BJ (cell line): ENCODE measurements at regions not wholly inside any gene's neighbourhood (a gene's known extent, or its start where the extent isn't known, plus 50 kb on each side); places are given as distances from the start of the nearest gene placed in this dataset.

Experiments used
- CTCF ChIA-PET: fragments of 350-600 bp; formaldehyde crosslinking; extraction: SDS; loops from one replicate; lab custom pipeline; 2021; ENCODE audit warnings: antibody characterized with exemption, inconsistent platforms; lab: Yijun Ruan, JAX
- POLR2A ChIA-PET: fragments of 300-600 bp; sonication (Branson Sonifier 250); formaldehyde crosslinking; extraction: SDS; loops from one replicate; lab custom pipeline; 2021; ENCODE audit warnings: antibody characterized with exemption; lab: Charles Lee
- DNase-seq: peaks from one replicate; pipeline ENCODE4 v3.0.0-alpha.2; 2011; ENCODE audit warnings: low read depth
- H3K27me3 ChIP-seq: 2 replicates; pipeline ENCODE4 v1.6.0; 2011; ENCODE audit warnings: low read length; ENCODE audit not compliant: control insufficient read depth, insufficient read depth
- H3K36me3 ChIP-seq: 2 replicates; pipeline ENCODE4 v1.5.1; 2011; ENCODE audit warnings: low read length; ENCODE audit not compliant: control insufficient read depth, insufficient read depth
- H3K4me3 ChIP-seq: 2 replicates; pipeline ENCODE4 v1.5.1; 2011; ENCODE audit warnings: low read depth, mild to moderate bottlenecking, control low read depth, low read length
- TF ChIP-seq, protein P1 (sequence below): IDR thresholded peaks from 2 replicates; pipeline ENCODE4 v1.5.1; 2011; ENCODE audit warnings: low read depth, mild to moderate bottlenecking, control low read depth, inconsistent platforms, low read length, moderate library complexity; ENCODE audit not compliant: insufficient read depth

DNA sequence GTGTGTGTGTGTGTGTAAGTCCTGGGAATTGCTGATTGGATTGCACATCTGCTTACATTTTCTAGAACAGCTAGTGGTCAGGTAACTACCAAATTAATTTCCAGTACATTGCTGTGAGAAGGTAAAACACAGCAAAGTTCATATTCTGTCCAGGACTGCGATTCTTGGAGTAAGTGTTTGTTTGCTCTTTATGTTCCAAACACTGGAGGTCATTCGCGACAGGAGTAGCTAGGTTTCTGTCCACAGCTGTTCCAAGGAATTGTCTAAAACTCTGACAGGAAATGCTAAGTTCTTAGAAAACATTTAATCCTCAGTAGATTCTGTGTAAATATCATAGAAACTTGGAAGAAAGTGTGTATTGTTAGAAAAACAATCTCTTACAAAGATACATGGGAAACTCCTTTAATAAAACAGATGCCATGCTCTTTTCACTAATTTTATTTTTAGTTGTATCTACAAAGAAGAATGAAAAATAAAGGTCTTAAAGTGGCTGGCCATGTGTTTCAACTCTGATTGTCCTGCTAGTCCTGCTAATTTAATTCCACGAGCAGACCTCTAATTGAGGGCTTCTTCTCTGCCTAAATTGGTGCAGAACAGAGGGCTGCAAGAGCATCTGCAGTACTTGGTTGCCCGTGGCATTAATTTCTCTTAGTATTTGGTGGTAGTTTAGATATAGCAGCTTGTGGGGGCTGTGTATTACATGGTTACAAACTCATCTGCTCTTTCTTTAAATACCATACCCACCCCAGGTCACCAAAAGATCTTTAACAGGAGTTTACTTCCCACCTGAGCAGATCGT lies 464.5 kb downstream of the RASEF start:
- DNase-seq: no peak
- TF ChIP-seq, protein P1, sequence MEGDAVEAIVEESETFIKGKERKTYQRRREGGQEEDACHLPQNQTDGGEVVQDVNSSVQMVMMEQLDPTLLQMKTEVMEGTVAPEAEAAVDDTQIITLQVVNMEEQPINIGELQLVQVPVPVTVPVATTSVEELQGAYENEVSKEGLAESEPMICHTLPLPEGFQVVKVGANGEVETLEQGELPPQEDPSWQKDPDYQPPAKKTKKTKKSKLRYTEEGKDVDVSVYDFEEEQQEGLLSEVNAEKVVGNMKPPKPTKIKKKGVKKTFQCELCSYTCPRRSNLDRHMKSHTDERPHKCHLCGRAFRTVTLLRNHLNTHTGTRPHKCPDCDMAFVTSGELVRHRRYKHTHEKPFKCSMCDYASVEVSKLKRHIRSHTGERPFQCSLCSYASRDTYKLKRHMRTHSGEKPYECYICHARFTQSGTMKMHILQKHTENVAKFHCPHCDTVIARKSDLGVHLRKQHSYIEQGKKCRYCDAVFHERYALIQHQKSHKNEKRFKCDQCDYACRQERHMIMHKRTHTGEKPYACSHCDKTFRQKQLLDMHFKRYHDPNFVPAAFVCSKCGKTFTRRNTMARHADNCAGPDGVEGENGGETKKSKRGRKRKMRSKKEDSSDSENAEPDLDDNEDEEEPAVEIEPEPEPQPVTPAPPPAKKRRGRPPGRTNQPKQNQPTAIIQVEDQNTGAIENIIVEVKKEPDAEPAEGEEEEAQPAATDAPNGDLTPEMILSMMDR: no peak
- H3K36me3 ChIP-seq: no peaks in the 10 kb centered on the region
- POLR2A ChIA-PET: no interaction called here
- CTCF ChIA-PET: interaction anchor here (1.2 kb wide), 1 partner anchor 8 kb away, joined by 3 read pairs; no protein-coding TSS in a partner anchor
- H3K27me3 ChIP-seq: no peaks in the 10 kb centered on the region; the same call in 1 of the 2 replicates
- no peak overlapping the region for H3K4me3 ChIP-seq

DNA sequence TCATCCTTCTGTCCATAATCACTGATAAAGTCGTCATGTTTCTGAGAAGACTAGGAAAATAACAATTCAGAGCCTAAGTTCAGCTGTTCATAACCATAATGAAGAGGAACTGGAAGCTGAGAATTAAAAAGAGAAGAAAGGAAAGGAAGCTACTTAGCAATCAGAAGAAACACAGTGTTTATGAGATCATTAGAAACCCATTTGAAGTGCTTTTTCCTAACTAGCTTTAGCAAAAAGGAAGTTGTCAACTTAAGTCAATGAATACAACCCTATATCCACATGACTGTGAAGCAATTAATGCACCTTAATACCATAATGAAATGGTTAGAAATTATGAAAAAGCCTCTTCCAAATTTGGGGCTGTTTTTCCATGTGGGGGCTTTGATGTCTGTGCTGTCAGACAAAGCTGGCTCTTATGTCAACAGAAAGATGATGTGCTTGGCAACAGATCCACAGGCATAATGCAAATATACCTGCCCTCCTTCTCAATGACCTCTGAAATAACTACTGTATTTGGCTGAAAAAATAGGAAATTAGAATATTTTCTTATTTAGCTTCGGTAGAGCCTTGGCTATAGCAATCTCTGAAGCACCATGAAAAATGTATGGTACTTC lies 463.5 kb downstream of the RASEF start:
- H3K4me3 ChIP-seq: no peak overlapping the region
- CTCF ChIA-PET: no interaction called here
- POLR2A ChIA-PET: no interaction called here

DNA sequence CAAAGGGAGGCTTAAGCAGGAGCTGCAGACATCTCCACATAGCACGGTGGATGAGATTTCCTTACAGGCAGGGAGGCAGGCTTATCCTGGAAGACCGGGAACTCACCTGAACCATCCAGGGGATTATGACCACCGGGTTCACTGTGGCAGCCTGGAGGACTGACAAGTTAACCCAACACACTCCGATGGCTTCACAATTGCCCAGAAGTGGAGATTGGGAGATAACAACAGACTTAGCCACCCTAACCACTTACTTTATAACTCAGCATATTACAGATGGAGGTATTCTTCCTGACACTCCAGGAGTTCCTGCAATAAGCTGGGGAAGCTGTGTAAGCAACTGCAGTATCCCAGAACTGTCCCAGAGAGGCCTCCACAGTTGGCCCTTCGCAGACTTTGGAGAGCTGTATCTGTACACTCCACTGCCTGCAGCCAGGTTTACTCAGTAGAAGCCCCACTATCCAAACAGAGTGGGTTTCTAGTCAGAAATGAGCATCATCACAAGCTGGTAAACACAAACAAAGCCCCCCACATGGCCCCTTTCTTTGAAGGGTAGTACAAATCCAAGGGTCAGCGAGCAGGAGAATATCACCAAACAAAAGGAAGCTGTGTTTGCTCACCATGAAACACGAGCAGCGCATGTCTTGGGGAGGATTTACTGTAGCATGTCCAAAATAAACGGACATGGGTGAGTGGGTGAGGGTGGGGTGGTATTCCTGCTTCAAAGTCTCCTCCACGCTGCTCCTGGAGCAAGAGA lies 462.2 kb downstream of the RASEF start:
- DNase-seq: no peak
- Histone ChIP-seq H3K4me3 (no peak overlapping the region), H3K27me3 (no peaks in the 10 kb centered on the region), H3K36me3 (no peaks in the 10 kb centered on the region)
- TF ChIP-seq, protein P1: no peak
- CTCF ChIA-PET: interaction anchor here (1.2 kb wide), 1 partner anchor 10 kb away, joined by 3 read pairs; no protein-coding TSS in a partner anchor
- POLR2A ChIA-PET: no interaction called here

More for the DNA sequence above, 463.5 kb downstream of the RASEF start:
- H3K36me3 ChIP-seq: no peaks in the 10 kb centered on the region
- H3K27me3 ChIP-seq: no peaks in the 10 kb centered on the region; the same call in 1 of the 2 replicates
- no peak for DNase-seq
- TF ChIP-seq, protein P1: no peak

DNA sequence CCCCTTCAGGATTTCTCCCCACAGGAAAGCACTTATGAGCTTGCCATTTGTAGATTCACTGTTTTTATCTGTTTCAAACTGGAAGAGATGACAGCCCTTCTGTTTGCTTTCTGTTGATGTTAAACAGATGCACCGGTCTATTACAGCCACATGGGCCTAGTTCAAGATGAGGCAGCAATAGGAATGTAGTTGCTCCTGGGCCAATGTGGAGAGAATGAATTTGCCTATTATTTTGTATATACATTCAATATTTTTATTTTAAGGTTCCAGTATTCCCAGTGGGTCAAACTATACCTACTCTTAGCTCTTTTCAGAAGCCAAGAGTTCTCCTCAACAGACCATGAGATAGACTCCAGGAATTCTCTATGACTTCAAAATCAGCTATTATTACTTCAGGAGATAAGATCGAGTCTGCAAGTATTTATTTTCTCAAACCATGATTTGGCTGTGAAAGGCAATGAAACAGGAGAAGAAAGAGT lies 461.6 kb downstream of the RASEF start:
- Histone ChIP-seq H3K36me3 (no peaks in the 10 kb centered on the region), H3K4me3 (no peak overlapping the region), H3K27me3 (no peaks in the 10 kb centered on the region)
- CTCF ChIA-PET: interaction anchor here (1.2 kb wide), 1 partner anchor 9 kb away, joined by 3 read pairs; no protein-coding TSS in a partner anchor
- POLR2A ChIA-PET: no interaction called here
- TF ChIP-seq, protein P1: no peak
- peak; percentile 9 for DNase-seq
